ENCODE measurements at regions not wholly inside any gene's neighbourhood (a gene's known extent, or its start where the extent isn't known, plus 50 kb on each side); places are given as distances from the start of the nearest gene placed in this dataset.

DNA sequence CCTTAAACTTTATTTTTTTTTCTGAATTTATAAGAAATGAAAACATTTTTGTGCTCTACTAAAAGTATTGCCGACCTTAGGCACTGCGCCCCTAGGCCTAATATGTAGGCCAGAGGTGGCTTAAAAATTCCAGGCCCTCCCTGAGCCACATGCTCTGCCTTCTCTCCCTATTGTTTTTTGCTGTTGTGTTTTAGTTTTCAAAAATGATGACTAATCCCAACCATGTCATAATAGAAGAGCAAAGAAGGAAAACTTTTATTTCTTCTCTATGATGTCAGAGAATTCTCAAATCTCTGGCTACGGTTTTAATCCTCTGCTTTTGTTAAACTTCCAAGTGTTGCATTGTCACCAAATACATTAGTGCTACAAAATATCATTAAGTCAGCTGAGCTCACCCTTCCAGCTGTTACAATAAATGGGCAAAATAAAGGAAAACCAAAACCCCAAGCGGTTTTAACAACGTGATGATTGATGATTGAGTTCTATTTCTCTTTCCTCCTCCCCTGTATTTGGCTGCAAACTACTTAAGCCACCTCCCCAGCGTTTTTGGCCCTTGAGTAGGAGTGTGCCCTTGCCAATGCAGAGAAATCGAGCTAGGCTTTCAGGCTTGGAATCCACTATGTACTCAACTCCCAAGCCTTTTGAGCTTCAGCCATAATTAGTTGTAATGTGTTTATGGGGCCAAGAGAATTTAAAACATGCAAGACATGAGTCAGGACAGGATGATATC lies 163.5 kb upstream of the POU3F3 start:
- TF ChIP-seq POLR2A (IDR thresholded peaks at IDR 0.05) = no peak
- TF ChIP-seq, protein P1, sequence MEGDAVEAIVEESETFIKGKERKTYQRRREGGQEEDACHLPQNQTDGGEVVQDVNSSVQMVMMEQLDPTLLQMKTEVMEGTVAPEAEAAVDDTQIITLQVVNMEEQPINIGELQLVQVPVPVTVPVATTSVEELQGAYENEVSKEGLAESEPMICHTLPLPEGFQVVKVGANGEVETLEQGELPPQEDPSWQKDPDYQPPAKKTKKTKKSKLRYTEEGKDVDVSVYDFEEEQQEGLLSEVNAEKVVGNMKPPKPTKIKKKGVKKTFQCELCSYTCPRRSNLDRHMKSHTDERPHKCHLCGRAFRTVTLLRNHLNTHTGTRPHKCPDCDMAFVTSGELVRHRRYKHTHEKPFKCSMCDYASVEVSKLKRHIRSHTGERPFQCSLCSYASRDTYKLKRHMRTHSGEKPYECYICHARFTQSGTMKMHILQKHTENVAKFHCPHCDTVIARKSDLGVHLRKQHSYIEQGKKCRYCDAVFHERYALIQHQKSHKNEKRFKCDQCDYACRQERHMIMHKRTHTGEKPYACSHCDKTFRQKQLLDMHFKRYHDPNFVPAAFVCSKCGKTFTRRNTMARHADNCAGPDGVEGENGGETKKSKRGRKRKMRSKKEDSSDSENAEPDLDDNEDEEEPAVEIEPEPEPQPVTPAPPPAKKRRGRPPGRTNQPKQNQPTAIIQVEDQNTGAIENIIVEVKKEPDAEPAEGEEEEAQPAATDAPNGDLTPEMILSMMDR (IDR thresholded peaks at IDR 0.05) = no peak
- TF ChIP-seq EP300 (IDR thresholded peaks at IDR 0.05) = no peak
